ENCODE measurements at regions not wholly inside any gene's neighbourhood (a gene's known extent, or its start where the extent isn't known, plus 50 kb on each side); places are given as distances from the start of the nearest gene placed in this dataset.

GRCh38 chr6:139583420-139583819 is 209.0 kb upstream of the CITED2 start:
- no peak for TF ChIP-seq CTCF (IDR thresholded peaks at IDR 0.05)
- TF ChIP-seq POLR2A (IDR thresholded peaks at IDR 0.05) = no peak

All from heart left ventricle (tissue), 13 donors.